HFF-Myc (cell line): ENCODE measurements at regions not wholly inside any gene's neighbourhood (a gene's known extent, or its start where the extent isn't known, plus 50 kb on each side); places are given as distances from the start of the nearest gene placed in this dataset.

ENCODE experiments used
- DNase-seq: peaks from one replicate; pipeline ENCODE4 v3.0.0-alpha.2; 2011; ENCODE audit warnings: low read depth; ENCODE audit errors: extremely low read depth
- H3K4me3 ChIP-seq: replicated peaks from 2 replicates; pipeline ENCODE4 v1.5.1; 2011; ENCODE audit warnings: low read depth, mild to moderate bottlenecking, control low read depth, low read length
- CTCF ChIP-seq: IDR thresholded peaks from 2 replicates; pipeline ENCODE4 v1.5.1; 2012; ENCODE audit warnings: mild to moderate bottlenecking, low read depth, low read length, control low read depth; ENCODE audit errors: missing control alignments

- TF ChIP-seq CTCF: no peak
- no peak overlapping the region for H3K4me3 ChIP-seq
- DNase-seq: no peak
Measured at GRCh38 chr3:72576563-72576962, 271.7 kb downstream of the SHQ1 start.

- H3K4me3 ChIP-seq: no peak overlapping the region
- no peak for TF ChIP-seq CTCF
- no peak for DNase-seq
Measured at GRCh38 chr3:72574144-72574543, 274.1 kb downstream of the SHQ1 start.

GRCh38 chr3:72573051-72573450 is 275.2 kb downstream of the SHQ1 start:
- H3K4me3 ChIP-seq: no peak overlapping the region

GRCh38 chr3:72572489-72573007 is 275.7 kb downstream of the SHQ1 start:
- no peak for DNase-seq
- no peak overlapping the region for H3K4me3 ChIP-seq
- no peak for TF ChIP-seq CTCF

More at GRCh38 chr3:72573051-72573450, 275.2 kb downstream of the SHQ1 start:
- no peak for TF ChIP-seq CTCF
- no peak for DNase-seq

- no peak for DNase-seq
- H3K4me3 ChIP-seq: no peak overlapping the region
- TF ChIP-seq CTCF: no peak
Measured at GRCh38 chr3:72571638-72572114, 276.6 kb downstream of the SHQ1 start.

GRCh38 chr3:72571052-72571451 is 277.2 kb downstream of the SHQ1 start:
- no peak for DNase-seq
- TF ChIP-seq CTCF: no peak
- H3K4me3 ChIP-seq: no peak overlapping the region
